ENCODE measurements at regions not wholly inside any gene's neighbourhood (a gene's known extent, or its start where the extent isn't known, plus 50 kb on each side); places are given as distances from the start of the nearest gene placed in this dataset.
A peak's percentile ranks its signal among the peaks of the same experiment; 100 is the strongest.
"Not testable (repeated sequence)": the region's sequence is repeated elsewhere in the genome, so short reads cannot be mapped to it uniquely, and the experiment has no call there.

GRCh38 chr9:63912451-63912850 lies 1372.6 kb downstream of the FOXD4L5 start:
- not testable (repeated sequence) for H3K4me3 ChIP-seq (ENCODE audit: low read depth, low read length)

- H3K4me3 ChIP-seq (ENCODE audit: low read depth, low read length): not testable (repeated sequence)
These were observed 1375.9 kb downstream of the FOXD4L5 start for GRCh38 chr9:63909076-63909475.

GRCh38 chr9:63899637-63900190 lies 1385.3 kb downstream of the FOXD4L5 start:
- H3K4me3 ChIP-seq (ENCODE audit: low read depth, low read length): not testable (repeated sequence)

- not testable (repeated sequence) for H3K4me3 ChIP-seq (ENCODE audit: low read depth, low read length)
These were observed 1403.6 kb downstream of the FOXD4L5 start for GRCh38 chr9:63881386-63881785.

- not testable (repeated sequence) for H3K4me3 ChIP-seq (ENCODE audit: low read depth, low read length)
These were observed 1408.6 kb downstream of the FOXD4L5 start for GRCh38 chr9:63876380-63876779.

- no peak for TF ChIP-seq CTCF (IDR thresholded peaks at IDR 0.05; ENCODE audit: low read depth, low read length)
- H3K4me3 ChIP-seq (ENCODE audit: low read depth, low read length): peak overlapping the region; percentile 60
These were observed 1425.4 kb downstream of the FOXD4L5 start for GRCh38 chr9:63859475-63860215.

- peak overlapping the region; percentile 60 for H3K4me3 ChIP-seq (ENCODE audit: low read depth, low read length)
These were observed 1425.9 kb downstream of the FOXD4L5 start for GRCh38 chr9:63859090-63859474.

GRCh38 chr9:63853140-63853751 lies 1431.8 kb downstream of the FOXD4L5 start:
- H3K4me3 ChIP-seq (ENCODE audit: low read depth, low read length): not testable (repeated sequence)

- H3K4me3 ChIP-seq (ENCODE audit: low read depth, low read length): not testable (repeated sequence)
These were observed 1460.2 kb downstream of the FOXD4L5 start for GRCh38 chr9:63824804-63825203.

- H3K4me3 ChIP-seq (ENCODE audit: low read depth, low read length): not testable (repeated sequence)
These were observed 1461.4 kb downstream of the FOXD4L5 start for GRCh38 chr9:63823375-63824201.

- not testable (repeated sequence) for H3K4me3 ChIP-seq (ENCODE audit: low read depth, low read length)
These were observed 1462.2 kb downstream of the FOXD4L5 start for GRCh38 chr9:63822615-63823374.

GRCh38 chr9:63821293-63821692 lies 1463.7 kb downstream of the FOXD4L5 start:
- H3K4me3 ChIP-seq (ENCODE audit: low read depth, low read length): not testable (repeated sequence)

- H3K4me3 ChIP-seq (ENCODE audit: low read depth, low read length): not testable (repeated sequence)
These were observed 1464.1 kb downstream of the FOXD4L5 start for GRCh38 chr9:63820882-63821281.

GRCh38 chr9:63820383-63820782 lies 1464.6 kb downstream of the FOXD4L5 start:
- H3K4me3 ChIP-seq (ENCODE audit: low read depth, low read length): not testable (repeated sequence)

Measured in WI38 (cell line).